GM12891 (cell line): ENCODE measurements at regions not wholly inside any gene's neighbourhood (a gene's known extent, or its start where the extent isn't known, plus 50 kb on each side); places are given as distances from the start of the nearest gene placed in this dataset.

Experiments
- POLR2A ChIP-seq: IDR thresholded peaks from 2 replicates; pipeline ENCODE4 v1.6.1; 2011; ENCODE audit warnings: low read depth, low read length, control low read depth
- POLR2AphosphoS5 ChIP-seq: IDR thresholded peaks from 2 replicates; pipeline ENCODE4 v1.6.1; 2011; ENCODE audit warnings: low read depth, low read length, control low read depth
- POU2F2 ChIP-seq: IDR thresholded peaks from 2 replicates; pipeline ENCODE4 v1.6.1; 2011; ENCODE audit warnings: low read depth, mild to moderate bottlenecking, control low read depth, low read length, moderate library complexity
- TAF1 ChIP-seq: IDR thresholded peaks from 2 replicates; pipeline ENCODE4 v1.6.1; 2011; ENCODE audit warnings: low read depth, low read length, control low read depth

- TF ChIP-seq TAF1 (no peak), POLR2A (0 out of 2 replicates have a peak, but pooled peaks have one; percentile 23), POU2F2 (no peak), POLR2AphosphoS5 (no peak)
Measured at GRCh38 chr6:9520417-9521151, 894.3 kb downstream of the TFAP2A start.
